ENCODE measurements at regions not wholly inside any gene's neighbourhood (a gene's known extent, or its start where the extent isn't known, plus 50 kb on each side); places are given as distances from the start of the nearest gene placed in this dataset.

DNA sequence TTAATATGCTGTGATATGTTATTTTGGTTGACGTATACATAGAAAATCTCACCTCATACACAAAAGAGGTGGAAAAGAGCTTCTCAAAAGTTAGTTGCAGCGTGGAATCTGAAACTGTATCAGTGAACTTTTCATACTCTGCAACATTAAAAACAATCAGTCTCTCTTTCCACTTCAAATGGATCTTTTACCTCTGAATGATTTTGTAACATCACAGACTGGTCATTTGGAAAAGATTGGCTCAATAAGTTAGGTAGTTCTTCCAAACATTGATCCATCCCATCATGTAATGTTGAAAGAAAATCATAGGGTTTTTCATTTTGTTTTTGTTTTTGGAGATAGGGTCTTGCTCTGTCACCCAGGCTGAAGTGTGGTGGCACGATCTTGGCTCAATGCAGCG is 131.1 kb downstream of the AHR start:
- no peak overlapping the region for H3K27ac ChIP-seq
- H3K9me3 ChIP-seq = no peaks in the 10 kb centered on the region
- no peak overlapping the region for H3K4me3 ChIP-seq (ENCODE audit: low read depth in 1 of 2, low read length in 1 of 2)
- no peaks in the 10 kb centered on the region for H3K4me1 ChIP-seq (ENCODE audit: control insufficient read depth in 1 of 2, insufficient read depth in 1 of 2, low read depth in 1 of 2, low read length in 1 of 2)
- H3K27me3 ChIP-seq = no peaks in the 10 kb centered on the region
- TF ChIP-seq, protein P1, sequence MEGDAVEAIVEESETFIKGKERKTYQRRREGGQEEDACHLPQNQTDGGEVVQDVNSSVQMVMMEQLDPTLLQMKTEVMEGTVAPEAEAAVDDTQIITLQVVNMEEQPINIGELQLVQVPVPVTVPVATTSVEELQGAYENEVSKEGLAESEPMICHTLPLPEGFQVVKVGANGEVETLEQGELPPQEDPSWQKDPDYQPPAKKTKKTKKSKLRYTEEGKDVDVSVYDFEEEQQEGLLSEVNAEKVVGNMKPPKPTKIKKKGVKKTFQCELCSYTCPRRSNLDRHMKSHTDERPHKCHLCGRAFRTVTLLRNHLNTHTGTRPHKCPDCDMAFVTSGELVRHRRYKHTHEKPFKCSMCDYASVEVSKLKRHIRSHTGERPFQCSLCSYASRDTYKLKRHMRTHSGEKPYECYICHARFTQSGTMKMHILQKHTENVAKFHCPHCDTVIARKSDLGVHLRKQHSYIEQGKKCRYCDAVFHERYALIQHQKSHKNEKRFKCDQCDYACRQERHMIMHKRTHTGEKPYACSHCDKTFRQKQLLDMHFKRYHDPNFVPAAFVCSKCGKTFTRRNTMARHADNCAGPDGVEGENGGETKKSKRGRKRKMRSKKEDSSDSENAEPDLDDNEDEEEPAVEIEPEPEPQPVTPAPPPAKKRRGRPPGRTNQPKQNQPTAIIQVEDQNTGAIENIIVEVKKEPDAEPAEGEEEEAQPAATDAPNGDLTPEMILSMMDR (IDR thresholded peaks at IDR 0.05) = no peak
- no peaks in the 10 kb centered on the region for H3K36me3 ChIP-seq

DNA sequence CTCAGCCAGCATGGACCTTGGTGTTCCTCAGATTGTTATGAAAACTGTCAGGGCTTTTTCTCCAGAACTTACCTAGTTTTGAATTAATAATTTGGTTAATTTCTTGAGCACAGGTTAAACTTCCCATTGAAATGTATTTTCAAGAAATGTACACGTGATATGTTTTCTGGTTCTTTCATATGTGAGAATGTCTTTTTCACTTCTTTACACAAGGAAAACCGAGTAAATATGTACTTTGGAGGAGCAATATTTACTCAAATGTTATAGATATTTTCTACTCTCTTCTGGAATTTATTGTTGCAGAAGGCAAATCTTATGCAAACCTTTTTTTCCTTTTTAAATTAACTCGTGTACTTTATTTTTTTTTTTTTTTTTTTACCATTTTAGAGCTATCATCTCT is 134.3 kb downstream of the AHR start:
- H3K9me3 ChIP-seq = no peaks in the 10 kb centered on the region
- H3K4me1 ChIP-seq (ENCODE audit: control insufficient read depth in 1 of 2, insufficient read depth in 1 of 2, low read depth in 1 of 2, low read length in 1 of 2) = no peaks in the 10 kb centered on the region
- H3K4me3 ChIP-seq (ENCODE audit: low read depth in 1 of 2, low read length in 1 of 2) = no peak overlapping the region
- H3K27ac ChIP-seq = no peak overlapping the region
- no peaks in the 10 kb centered on the region for H3K27me3 ChIP-seq
- TF ChIP-seq, protein P1 (IDR thresholded peaks at IDR 0.05) = no peak
- H3K36me3 ChIP-seq = no peaks in the 10 kb centered on the region

DNA sequence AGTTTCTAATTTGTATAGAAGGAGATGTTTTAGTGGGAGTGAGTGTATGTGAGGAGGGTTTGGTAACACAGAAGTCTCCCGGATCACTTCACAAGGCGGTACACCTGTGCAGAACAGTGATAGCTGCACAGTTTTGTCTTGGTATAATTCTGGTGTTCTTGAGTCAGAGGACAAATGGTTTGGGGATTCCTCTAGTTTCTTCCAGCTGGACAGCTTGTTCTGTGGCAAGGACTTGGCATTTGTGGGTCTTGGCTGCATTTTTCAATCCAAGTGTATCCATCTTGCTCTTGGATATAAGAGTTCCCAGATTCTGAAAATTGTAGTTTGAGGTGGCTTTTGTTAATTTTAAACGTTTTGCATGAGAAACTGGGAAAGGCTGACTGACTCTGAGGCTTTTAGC is 135.7 kb downstream of the AHR start:
- no peak overlapping the region for H3K27ac ChIP-seq
- H3K27me3 ChIP-seq = no peaks in the 10 kb centered on the region
- H3K4me1 ChIP-seq (ENCODE audit: control insufficient read depth in 1 of 2, insufficient read depth in 1 of 2, low read depth in 1 of 2, low read length in 1 of 2) = no peaks in the 10 kb centered on the region
- H3K36me3 ChIP-seq = no peaks in the 10 kb centered on the region
- H3K4me3 ChIP-seq (ENCODE audit: low read depth in 1 of 2, low read length in 1 of 2) = no peak overlapping the region
- H3K9me3 ChIP-seq = no peaks in the 10 kb centered on the region
- TF ChIP-seq, protein P1 (IDR thresholded peaks at IDR 0.05) = no peak

DNA sequence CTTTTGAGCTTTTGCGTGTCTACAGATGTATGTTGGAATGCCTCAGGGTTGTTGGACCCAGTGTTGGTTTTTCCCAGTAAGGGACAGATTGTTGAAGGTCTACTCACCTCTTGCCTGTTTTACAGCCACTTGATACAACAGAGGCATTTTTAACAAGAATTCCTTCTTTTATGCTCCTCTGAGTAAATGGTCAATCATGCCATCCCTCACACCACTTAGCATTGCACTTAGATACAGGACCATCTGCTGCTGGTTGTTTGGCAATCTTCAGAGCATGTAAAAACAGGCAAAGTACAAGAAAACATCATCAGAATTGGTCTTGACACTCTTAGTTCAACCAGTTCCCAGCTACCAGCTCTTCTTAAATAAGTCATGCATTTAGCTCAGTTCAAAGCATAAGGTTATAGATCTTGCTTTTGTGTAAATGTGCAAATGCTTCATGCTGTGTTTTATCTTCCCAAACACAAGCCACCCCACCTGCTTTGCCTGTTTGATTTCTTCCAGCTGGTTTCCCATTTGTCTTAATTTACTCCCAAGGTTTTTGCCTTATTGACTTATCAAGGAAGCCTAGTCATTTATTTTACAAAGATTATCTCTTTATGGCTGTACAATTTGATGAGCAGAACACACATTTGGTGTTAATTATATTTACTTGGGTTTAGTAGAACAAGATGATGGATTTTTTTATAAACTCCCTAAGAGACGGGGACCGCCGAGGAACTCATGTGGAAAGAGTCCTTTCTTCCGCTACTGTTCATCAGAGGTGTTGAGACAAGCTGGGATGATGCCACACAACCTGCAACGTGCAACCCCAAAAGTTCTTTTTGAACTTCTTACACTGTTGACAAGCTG is 136.6 kb downstream of the AHR start:
- H3K27ac ChIP-seq = no peak overlapping the region
- no peaks in the 10 kb centered on the region for H3K9me3 ChIP-seq
- no peaks in the 10 kb centered on the region for H3K36me3 ChIP-seq
- TF ChIP-seq, protein P1 (IDR thresholded peaks at IDR 0.05) = no peak
- no peaks in the 10 kb centered on the region for H3K27me3 ChIP-seq
- H3K4me3 ChIP-seq (ENCODE audit: low read depth in 1 of 2, low read length in 1 of 2) = no peak overlapping the region
- H3K4me1 ChIP-seq (ENCODE audit: control insufficient read depth in 1 of 2, insufficient read depth in 1 of 2, low read depth in 1 of 2, low read length in 1 of 2) = no peaks in the 10 kb centered on the region

DNA sequence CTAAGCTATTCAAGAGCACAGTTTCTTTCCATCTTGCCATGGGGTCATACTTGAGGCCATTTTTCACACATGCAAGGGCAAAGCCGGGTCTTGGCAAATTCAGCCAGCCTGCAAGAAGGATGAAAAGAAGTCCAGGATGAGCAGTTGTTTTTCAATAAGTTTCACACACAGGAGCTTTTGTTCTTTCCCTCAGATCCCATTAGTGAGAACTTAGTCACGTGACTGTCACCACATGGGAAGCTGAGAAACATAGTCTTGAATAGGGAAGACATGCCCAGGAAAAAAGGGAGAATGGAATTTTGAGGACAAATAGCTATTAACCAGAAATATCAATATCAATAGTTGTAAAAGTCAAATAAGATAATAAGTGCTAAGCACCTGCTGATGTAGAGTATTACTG is 137.7 kb downstream of the AHR start:
- TF ChIP-seq, protein P1 (IDR thresholded peaks at IDR 0.05) = no peak
- Histone ChIP-seq H3K4me3 (ENCODE audit: low read depth in 1 of 2, low read length in 1 of 2) (no peak overlapping the region), H3K27ac (no peak overlapping the region), H3K36me3 (no peaks in the 10 kb centered on the region), H3K9me3 (no peaks in the 10 kb centered on the region), H3K27me3 (no peaks in the 10 kb centered on the region), H3K4me1 (ENCODE audit: control insufficient read depth in 1 of 2, insufficient read depth in 1 of 2, low read depth in 1 of 2, low read length in 1 of 2) (no peaks in the 10 kb centered on the region)
